GM23338 (cell line): ENCODE measurements at regions not wholly inside any gene's neighbourhood (a gene's known extent, or its start where the extent isn't known, plus 50 kb on each side); places are given as distances from the start of the nearest gene placed in this dataset.

Experiments
- ATAC-seq: fragments of 200-7000 bp; cut with Tn5 transposase; 3 replicates; pipeline ENCODE4 v1.9.1; 2020
- DNase-seq: peaks from one replicate; pipeline ENCODE4 v3.0.0-alpha.2; 2015; ENCODE audit warnings: low spot score
- H2AFZ ChIP-seq: fragments of 200-600 bp; sonication (generic); 2 replicates; pipeline ENCODE4 v1.8.0; 2016; ENCODE audit warnings: antibody characterized with exemption, mild to moderate bottlenecking, moderate library complexity
- H3F3A ChIP-seq: fragments of 200-600 bp; sonication (generic); replicated peaks from 2 replicates; pipeline ENCODE4 v1.8.0; 2017; ENCODE audit warnings: antibody characterized with exemption, mixed run types, low read depth
- H3K27ac ChIP-seq: fragments of 200-600 bp; sonication (generic); 2 replicates; pipeline ENCODE4 v1.6.1; 2016; ENCODE audit warnings: low read depth
- H3K27me3 ChIP-seq: fragments of 200-600 bp; sonication (generic); 2 replicates; pipeline ENCODE4 v1.8.0; 2016; ENCODE audit warnings: mild to moderate bottlenecking, mixed run types, moderate library complexity; ENCODE audit not compliant: insufficient read depth
- H3K36me3 ChIP-seq: fragments of 200-600 bp; sonication (generic); 2 replicates; pipeline ENCODE4 v1.8.0; 2016; ENCODE audit warnings: mild to moderate bottlenecking; ENCODE audit not compliant: insufficient read depth
- H3K4me1 ChIP-seq: fragments of 200-600 bp; sonication (generic); 2 replicates; pipeline ENCODE4 v1.8.0; 2016; ENCODE audit warnings: mild to moderate bottlenecking, moderate library complexity; ENCODE audit not compliant: insufficient read depth
- H3K4me2 ChIP-seq: fragments of 200-600 bp; sonication (generic); 2 replicates; pipeline ENCODE4 v1.7.1; 2017; ENCODE audit warnings: mixed run types
- H3K4me3 ChIP-seq: fragments of 200-600 bp; sonication (generic); 2 replicates; pipeline ENCODE4 v1.6.1; 2016; ENCODE audit warnings: mixed run types
- H3K79me2 ChIP-seq: fragments of 200-600 bp; sonication (generic); replicated peaks from 2 replicates; pipeline ENCODE4 v1.8.0; 2017; ENCODE audit warnings: mild to moderate bottlenecking; ENCODE audit not compliant: insufficient read depth
- H3K9me2 ChIP-seq: fragments of 200-600 bp; sonication (generic); 2 replicates; pipeline ENCODE4 v1.8.0; 2017; ENCODE audit not compliant: insufficient read depth
- H4K20me1 ChIP-seq: fragments of 200-600 bp; sonication (generic); replicated peaks from 2 replicates; pipeline ENCODE4 v1.8.0; 2017; ENCODE audit warnings: mild to moderate bottlenecking; ENCODE audit not compliant: insufficient read depth
- H3K27ac Mint-ChIP-seq: 2 replicates; pipeline ENCODE4 v1.8.0; 2020; ENCODE audit warnings: inconsistent platforms, mild to moderate bottlenecking, moderate library complexity, mixed read lengths
- H3K27me3 Mint-ChIP-seq: 3 replicates; pipeline ENCODE4 v1.8.0; 2022; ENCODE audit warnings: low read depth, mild to moderate bottlenecking, moderate library complexity, mixed read lengths, inconsistent platforms; ENCODE audit not compliant: insufficient read depth, poor library complexity
- H3K36me3 Mint-ChIP-seq: 3 replicates; pipeline ENCODE4 v1.8.0; 2021; ENCODE audit warnings: low read depth, mild to moderate bottlenecking, inconsistent platforms, moderate library complexity, mixed read lengths
- H3K4me1 Mint-ChIP-seq: 3 replicates; pipeline ENCODE4 v1.8.0; 2020; ENCODE audit warnings: mild to moderate bottlenecking, inconsistent platforms, mixed read lengths
- H3K4me3 Mint-ChIP-seq: 3 replicates; pipeline ENCODE4 v1.8.0; 2021; ENCODE audit warnings: moderate library complexity, mild to moderate bottlenecking, inconsistent platforms, mixed read lengths
- H3K9me3 Mint-ChIP-seq: 3 replicates; pipeline ENCODE4 v1.8.0; 2020; ENCODE audit warnings: moderate library complexity, mild to moderate bottlenecking, inconsistent platforms, mixed read lengths
- CREB1 ChIP-seq: fragments of 250-450 bp; sonication (Bioruptor Pico); IDR thresholded peaks from 2 replicates; pipeline ENCODE4 v1.5.0; 2020; ENCODE audit warnings: low read depth, mild to moderate bottlenecking, moderate library complexity
- EZH2phosphoT487 ChIP-seq: fragments of 200-600 bp; sonication (generic); IDR thresholded peaks from one replicate; pipeline ENCODE4 v1.8.1; 2018; ENCODE audit warnings: antibody characterized with exemption; ENCODE audit not compliant: unreplicated experiment
- POLR2AphosphoS5 ChIP-seq: IDR thresholded peaks from 2 replicates; pipeline ENCODE4 v1.6.1; 2016; ENCODE audit warnings: antibody characterized with exemption, low read depth
- REST ChIP-seq: IDR thresholded peaks from one replicate; pipeline ENCODE4 v1.6.1; 2018; ENCODE audit warnings: antibody characterized with exemption; ENCODE audit not compliant: unreplicated experiment
- STAT1 ChIP-seq: IDR thresholded peaks from one replicate; pipeline ENCODE4 v1.6.1; 2016; ENCODE audit warnings: antibody characterized with exemption; ENCODE audit not compliant: unreplicated experiment
- ZNF331 ChIP-seq: fragments of 250-450 bp; sonication (Bioruptor Pico); IDR thresholded peaks from 2 replicates; pipeline ENCODE4 v1.5.0; 2020; ENCODE audit warnings: low read depth, mild to moderate bottlenecking, moderate library complexity
- ZNF462 ChIP-seq: fragments of 250-450 bp; sonication (Bioruptor Pico); IDR thresholded peaks from 2 replicates; pipeline ENCODE4 v1.5.0; 2020; ENCODE audit warnings: mild to moderate bottlenecking, moderate library complexity

- TF ChIP-seq POLR2AphosphoS5 (no peak), ZNF331 (no peak), ZNF462 (no peak), CREB1 (no peak)
Observed at GRCh38 chr1:70667494-70668170, 256.6 kb downstream of the CTH start (continued).

GRCh38 chr1:70671006-70671405, 259.9 kb downstream of the CTH start:
- no peaks in the 10 kb centered on the region for H4K20me1 ChIP-seq
- Mint-ChIP-seq H3K27me3 (no peaks in the 10 kb centered on the region), H3K9me3 (no peaks in the 10 kb centered on the region), H3K4me3 (no peak overlapping the region), H3K27ac (no peak overlapping the region), H3K36me3 (no peaks in the 10 kb centered on the region), H3K4me1 (peaks cover 23% of the 10 kb centered on the region)
- DNase-seq (no peak), ATAC-seq (peak; percentile 46; the same call in 2 of the 3 replicates)
- no peaks in the 10 kb centered on the region for H3K79me2 ChIP-seq
- no peaks in the 10 kb centered on the region for H3K27me3 ChIP-seq
- H3K9me2 ChIP-seq, result 0 out of 2 replicates have a peak, but pooled peaks cover 4% of the 10 kb centered on the region
- no peak overlapping the region for H3K4me3 ChIP-seq
- H3K4me2 ChIP-seq, result no peak overlapping the region
- H3K27ac ChIP-seq, result no peak overlapping the region
- H2AFZ ChIP-seq, result peak overlapping the region; percentile 48; the same call in 1 of the 2 replicates
- H3F3A ChIP-seq, result no peaks in the 10 kb centered on the region
- H3K4me1 ChIP-seq, result peaks cover 13% of the 10 kb centered on the region
- no peaks in the 10 kb centered on the region for H3K36me3 ChIP-seq
- TF ChIP-seq EZH2phosphoT487 (no peak), REST (no peak), STAT1 (no peak)
